GM18870 (cell line): ENCODE measurements at regions not wholly inside any gene's neighbourhood (a gene's known extent, or its start where the extent isn't known, plus 50 kb on each side); places are given as distances from the start of the nearest gene placed in this dataset.
A peak's percentile ranks its signal among the peaks of the same experiment; 100 is the strongest.
"Not testable (repeated sequence)": the region's sequence is repeated elsewhere in the genome, so short reads cannot be mapped to it uniquely, and the experiment has no call there.

ENCODE experiments used
- ATAC-seq: cut with Tn5 transposase; IDR thresholded peaks from one replicate; pipeline ENCODE4 v1.9.1; 2021; ENCODE audit warnings: moderate library complexity; ENCODE audit not compliant: unreplicated experiment

GRCh38 chr7:145147865-145148264 is 312.0 kb upstream of the TPK1 start:
- no peak for ATAC-seq

- no peak for ATAC-seq
These were observed 307.8 kb upstream of the TPK1 start for GRCh38 chr7:145143685-145144084.

DNA sequence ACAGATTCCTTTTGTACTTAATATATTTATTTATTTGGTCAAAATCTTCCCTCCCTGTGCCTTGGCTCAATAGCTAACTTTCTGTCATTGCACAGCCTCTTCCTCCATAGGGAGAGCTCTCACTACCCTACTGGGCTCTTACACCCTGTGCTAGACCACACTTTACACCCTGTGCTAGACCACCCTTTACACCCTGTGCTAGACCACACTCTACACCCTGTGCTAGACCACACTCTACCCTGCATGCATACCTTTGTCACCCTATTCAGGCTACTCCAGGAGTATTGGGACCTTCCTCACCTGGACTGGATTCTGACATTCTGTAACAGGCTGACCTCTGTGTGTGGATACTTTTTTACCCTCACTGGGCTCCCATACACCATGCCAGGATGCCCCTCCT is 298.5 kb upstream of the TPK1 start:
- no peak for ATAC-seq

DNA sequence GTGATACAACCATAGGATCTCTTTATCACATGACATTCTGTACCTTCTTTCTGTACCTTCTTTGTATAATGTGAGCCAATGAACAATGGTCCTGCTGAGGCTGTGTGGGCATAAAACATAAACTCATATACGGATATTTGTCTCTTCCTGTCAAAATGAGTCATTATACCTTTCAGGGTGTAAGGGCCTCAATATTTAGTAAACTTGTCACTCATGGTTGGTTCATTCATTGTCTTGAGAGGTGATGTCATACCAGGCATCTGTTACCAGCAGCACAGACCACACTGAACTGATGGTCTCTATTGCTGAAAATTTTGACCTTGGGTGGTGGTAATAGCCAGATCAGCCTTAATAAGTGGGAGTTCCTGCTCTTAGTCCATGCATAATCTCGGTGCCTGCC is 287.6 kb upstream of the TPK1 start:
- no peak for ATAC-seq

DNA sequence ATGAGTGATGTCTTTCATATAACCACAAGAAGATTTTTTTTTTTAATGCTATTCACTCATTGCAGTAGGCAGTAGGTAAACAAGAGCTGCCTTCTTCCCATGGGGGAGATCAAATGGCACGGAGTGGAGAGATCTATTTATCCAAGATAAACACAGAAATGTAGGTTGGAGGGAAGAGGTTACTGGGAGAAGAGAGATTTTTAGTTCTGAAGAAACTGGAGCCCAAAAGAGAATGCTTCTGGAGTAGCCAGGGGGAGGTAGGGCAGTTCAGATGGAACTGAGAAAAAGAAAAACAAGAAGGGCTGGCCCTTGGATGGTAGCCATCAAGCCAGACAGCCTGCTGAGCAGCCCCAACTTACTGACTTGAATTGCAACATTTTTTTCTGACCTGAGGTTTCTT is 270.1 kb upstream of the TPK1 start:
- ATAC-seq: no peak

- no peak for ATAC-seq
These were observed 269.7 kb upstream of the TPK1 start for GRCh38 chr7:145105561-145105960.

DNA sequence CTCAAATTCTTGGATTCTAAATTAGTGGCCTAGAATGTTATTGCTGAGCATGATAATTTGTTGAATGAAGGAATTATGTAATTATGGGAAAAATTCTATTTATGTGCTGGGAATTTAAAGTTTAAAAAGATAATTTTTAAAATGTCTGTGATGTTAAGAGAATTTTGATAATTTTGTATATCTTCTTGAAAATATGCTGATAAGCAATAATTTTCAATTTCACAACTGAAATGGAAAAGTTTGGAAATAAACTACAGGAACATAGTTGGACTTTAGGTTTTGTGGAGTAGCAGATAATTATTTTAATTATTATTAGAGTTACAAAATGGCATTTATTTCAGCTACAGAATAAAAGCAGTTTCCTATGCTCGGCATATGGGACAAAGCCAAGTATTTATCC is 268.5 kb upstream of the TPK1 start:
- ATAC-seq: no peak

DNA sequence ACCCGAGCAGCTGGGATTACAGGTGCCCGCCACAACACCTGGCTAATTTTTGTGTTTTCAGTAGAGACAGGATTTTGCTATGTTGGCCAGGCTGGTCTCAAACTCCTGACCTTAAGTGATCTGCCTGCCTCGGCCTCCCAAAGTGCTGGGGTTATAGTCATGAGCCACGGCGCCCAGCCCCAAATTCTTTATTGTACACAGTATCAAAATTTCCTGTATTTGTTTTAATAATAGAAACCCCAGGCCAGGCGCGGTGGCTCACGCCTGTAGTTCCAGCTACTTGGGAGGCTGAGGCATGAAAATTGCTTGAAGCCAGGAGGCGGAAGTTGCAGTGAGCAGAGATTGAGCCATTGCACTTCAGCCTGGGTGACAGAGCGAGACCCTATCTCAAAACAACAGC is 266.3 kb upstream of the TPK1 start:
- not testable (repeated sequence) for ATAC-seq

- no peak for ATAC-seq
These were observed 256.9 kb upstream of the TPK1 start for GRCh38 chr7:145092766-145093165.

GRCh38 chr7:145088111-145088745 is 252.4 kb upstream of the TPK1 start:
- no peak for ATAC-seq

GRCh38 chr7:145082366-145083161 is 246.7 kb upstream of the TPK1 start:
- ATAC-seq: peak; percentile 43

DNA sequence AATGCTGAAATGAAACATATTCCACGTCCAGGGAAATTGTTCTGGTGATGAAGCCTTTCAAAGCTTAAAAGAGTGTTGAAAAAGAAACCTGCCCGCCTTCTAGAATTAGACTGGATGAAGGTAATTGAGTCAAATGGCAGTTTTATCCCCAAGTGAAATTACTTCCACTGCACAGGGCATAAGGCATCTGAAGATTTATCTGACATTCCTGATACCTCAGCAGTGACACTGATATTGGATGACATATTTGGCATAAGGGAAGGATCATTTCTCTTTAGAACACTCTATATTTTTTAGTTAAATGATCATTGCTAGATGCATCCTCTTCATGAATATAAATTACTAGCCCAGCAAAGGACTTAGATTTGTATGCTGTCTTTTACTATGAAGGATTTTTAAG is 229.6 kb upstream of the TPK1 start:
- no peak for ATAC-seq

GRCh38 chr7:145064114-145064513 is 228.3 kb upstream of the TPK1 start:
- ATAC-seq: no peak

DNA sequence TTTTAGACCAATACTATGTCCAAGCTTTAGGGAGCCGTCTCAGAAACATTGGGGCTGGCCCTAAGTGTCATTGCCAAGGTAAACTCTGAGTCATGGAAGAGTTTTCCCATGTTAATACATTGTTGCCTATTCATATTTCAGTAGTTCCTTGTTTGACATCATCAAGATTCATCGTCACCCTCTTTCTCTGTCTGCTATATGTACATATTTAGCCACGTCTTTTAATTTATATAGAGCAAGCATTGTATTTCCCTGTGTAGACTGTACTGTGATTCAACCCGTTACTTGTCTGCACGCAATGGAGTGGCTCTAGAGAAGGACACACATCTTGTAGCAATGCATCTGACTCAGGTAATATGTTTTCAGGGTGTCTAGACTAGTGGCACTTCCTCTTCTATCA is 217.9 kb upstream of the TPK1 start:
- no peak for ATAC-seq

- no peak for ATAC-seq
These were observed 214.6 kb upstream of the TPK1 start for GRCh38 chr7:145050415-145050814.

GRCh38 chr7:145036604-145037405 is 201.0 kb upstream of the TPK1 start:
- ATAC-seq: peak; percentile 87

GRCh38 chr7:145031162-145031561 is 195.3 kb upstream of the TPK1 start:
- no peak for ATAC-seq

- no peak for ATAC-seq
These were observed 194.9 kb upstream of the TPK1 start for GRCh38 chr7:145030754-145031153.

DNA sequence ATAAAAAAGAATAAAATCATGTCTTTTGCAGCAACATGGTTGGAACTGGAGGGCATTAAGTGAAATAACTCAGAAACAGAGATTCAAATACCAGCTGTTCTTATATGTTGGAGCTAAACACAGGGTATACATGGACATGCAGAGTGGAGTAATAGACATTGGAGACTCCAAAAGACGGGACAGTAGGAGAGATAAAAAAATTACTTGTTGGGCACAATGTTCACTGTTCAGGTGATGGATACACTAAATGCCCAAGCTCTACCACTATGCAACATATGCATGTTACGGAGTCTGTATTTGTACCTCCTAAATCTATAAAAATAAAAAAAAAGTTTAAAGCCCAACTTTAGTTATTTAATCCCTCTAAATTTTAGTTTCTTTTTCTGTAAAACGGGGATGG is 184.6 kb upstream of the TPK1 start:
- no peak for ATAC-seq

DNA sequence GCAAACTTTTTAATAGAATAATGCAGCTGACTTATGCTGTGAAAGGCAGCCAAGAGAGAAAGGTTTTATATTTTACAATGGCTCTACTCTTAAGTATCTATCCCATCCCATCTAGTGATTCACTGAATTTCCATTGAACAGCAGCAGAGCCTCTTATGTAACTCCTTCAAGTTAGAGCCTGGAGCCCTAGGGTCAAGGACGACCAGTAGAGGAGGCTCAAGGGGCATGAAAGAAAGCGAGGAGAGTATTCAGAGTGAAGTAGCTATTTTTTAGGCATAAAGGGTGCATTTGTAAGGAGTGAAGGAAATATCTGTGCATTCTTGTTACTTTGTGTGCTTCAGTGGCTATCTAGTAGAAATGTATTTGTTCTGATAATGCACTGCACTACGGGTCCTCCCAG is 180.2 kb upstream of the TPK1 start:
- no peak for ATAC-seq

DNA sequence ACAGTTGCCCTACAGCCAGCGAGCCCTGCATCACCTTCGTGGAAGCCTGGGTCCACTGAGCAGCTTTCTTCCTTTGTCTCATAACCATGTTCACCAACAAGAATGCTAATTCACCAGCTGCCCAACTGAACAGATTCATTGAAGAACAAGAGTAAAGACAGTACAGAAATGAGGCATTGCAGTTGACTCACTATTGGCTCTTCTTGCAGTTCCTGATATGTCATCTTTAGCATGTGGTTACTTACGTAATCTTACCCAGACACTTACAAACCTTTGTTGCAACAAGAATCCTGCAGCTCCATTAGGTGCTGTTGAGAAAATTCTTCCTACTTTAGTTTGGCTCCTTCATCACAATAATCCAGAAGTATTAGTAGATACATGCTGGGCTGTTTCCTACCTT is 174.0 kb upstream of the TPK1 start:
- no peak for ATAC-seq

GRCh38 chr7:145005601-145006000 is 169.7 kb upstream of the TPK1 start:
- no peak for ATAC-seq
